Kidney (tissue), 13 donors: ENCODE measurements at regions not wholly inside any gene's neighbourhood (a gene's known extent, or its start where the extent isn't known, plus 50 kb on each side); places are given as distances from the start of the nearest gene placed in this dataset.

ENCODE experiments used
- DNase-seq, 5 donors: peaks; one replicate each; pipeline ENCODE4 v3.0.0-alpha.2; 2013 to 2020
- FAIRE-seq: peaks from 2 replicates; lab custom pipeline; 2012; peaks lifted over from hg19 to GRCh38; lab: Jason Lieb, UNC
- H3K27ac ChIP-seq, 2 donors: one replicate each; pipeline ENCODE4 v1.7.0; 2013; ENCODE audit warnings: low read depth in 2 of 2, low read length in 2 of 2, inconsistent platforms in 1 of 2
- H3K27me3 ChIP-seq: one replicate; pipeline ENCODE4 v1.7.1; 2013; ENCODE audit warnings: low read length, inconsistent platforms; ENCODE audit not compliant: control insufficient read depth, insufficient read depth
- H3K36me3 ChIP-seq, 3 donors: one replicate each; pipeline versions ENCODE4 v1.7.0 to v1.7.1; 2013; ENCODE audit warnings: low read length in 3 of 3, control low read depth in 1 of 3, inconsistent platforms in 1 of 3; ENCODE audit not compliant: insufficient read depth in 3 of 3, control insufficient read depth in 2 of 3
- H3K4me1 ChIP-seq, 3 donors: one replicate each; pipeline versions ENCODE4 v1.7.0 to v1.7.1; 2013; ENCODE audit warnings: low read length in 3 of 3, inconsistent platforms in 1 of 3, low read depth in 1 of 3; ENCODE audit not compliant: control insufficient read depth in 2 of 3, insufficient read depth in 2 of 3
- H3K4me3 ChIP-seq, 3 donors: one replicate each; pipeline versions ENCODE4 v1.7.0 to v1.8.1; 2013; ENCODE audit warnings: low read length in 3 of 3, control low read depth in 1 of 3, inconsistent platforms in 1 of 3
- H3K9ac ChIP-seq, 3 donors: one replicate each; pipeline versions ENCODE4 v1.7.0 to v1.7.1; 2013; ENCODE audit warnings: low read length in 3 of 3, control low read depth in 1 of 3, inconsistent platforms in 1 of 3
- H3K9me3 ChIP-seq, 3 donors: one replicate each; pipeline versions ENCODE4 v1.7.0 to v1.7.1; 2013; ENCODE audit warnings: low read length in 3 of 3, control low read depth in 1 of 3, inconsistent platforms in 1 of 3; ENCODE audit not compliant: control insufficient read depth in 2 of 3, insufficient read depth in 1 of 3
- intact Hi-C: fragments of 100-400 bp; cut with DNase I; formaldehyde crosslinking; loops from one replicate; pipeline ENCODE4 v1.11.1; 2022
- TF ChIP-seq, protein P1 (sequence below): IDR thresholded peaks from 3 replicates; pipeline ENCODE4 v1.5.1; 2012; ENCODE audit warnings: mild to moderate bottlenecking, moderate library complexity, borderline replicate concordance; ENCODE audit not compliant: insufficient read depth; ENCODE audit errors: extremely low read depth
- donor health status: control.
- donor health status: control.
- donor health status: control.
- donor health status: control.
- donor health status: control.
- donor health status: DM: yes; HTN: yes; CAD: no.
- donor health status: Normal renal cell carcinoma (clear cell type).

DNA sequence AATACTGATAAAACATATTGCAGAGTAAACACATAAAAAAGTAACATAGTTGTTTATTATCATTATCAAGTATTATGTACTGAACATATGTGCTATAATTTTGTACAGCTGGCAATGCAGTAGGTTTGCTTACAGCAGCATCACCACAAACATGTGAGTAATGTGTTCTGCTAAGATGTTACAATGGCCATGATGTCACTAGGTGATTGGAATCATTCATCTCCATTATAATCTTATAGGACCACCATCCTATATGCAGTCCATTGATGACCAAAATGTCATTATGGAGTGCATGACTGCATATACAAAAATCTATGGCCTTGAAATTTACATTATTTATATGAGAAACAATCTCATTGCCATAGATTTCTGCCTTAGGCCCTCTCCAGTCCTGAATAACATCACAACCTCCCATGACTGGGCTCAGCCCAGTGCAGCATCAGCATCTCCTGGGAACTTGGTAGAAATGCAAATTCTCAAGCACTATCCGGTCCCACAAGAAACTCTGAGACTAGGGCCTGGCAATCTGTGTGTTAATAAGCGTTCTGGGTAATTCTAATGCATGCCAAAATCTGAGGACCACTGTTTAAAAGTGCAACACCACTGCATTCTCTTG, 352.0 kb upstream of the MARCKS start:
- no peak overlapping the region for H3K27ac ChIP-seq
- no peak overlapping the region for H3K9ac ChIP-seq
- no peaks in the 10 kb centered on the region for H3K9me3 ChIP-seq
- FAIRE-seq, result no peak
- no peak for DNase-seq
- TF ChIP-seq, protein P1, sequence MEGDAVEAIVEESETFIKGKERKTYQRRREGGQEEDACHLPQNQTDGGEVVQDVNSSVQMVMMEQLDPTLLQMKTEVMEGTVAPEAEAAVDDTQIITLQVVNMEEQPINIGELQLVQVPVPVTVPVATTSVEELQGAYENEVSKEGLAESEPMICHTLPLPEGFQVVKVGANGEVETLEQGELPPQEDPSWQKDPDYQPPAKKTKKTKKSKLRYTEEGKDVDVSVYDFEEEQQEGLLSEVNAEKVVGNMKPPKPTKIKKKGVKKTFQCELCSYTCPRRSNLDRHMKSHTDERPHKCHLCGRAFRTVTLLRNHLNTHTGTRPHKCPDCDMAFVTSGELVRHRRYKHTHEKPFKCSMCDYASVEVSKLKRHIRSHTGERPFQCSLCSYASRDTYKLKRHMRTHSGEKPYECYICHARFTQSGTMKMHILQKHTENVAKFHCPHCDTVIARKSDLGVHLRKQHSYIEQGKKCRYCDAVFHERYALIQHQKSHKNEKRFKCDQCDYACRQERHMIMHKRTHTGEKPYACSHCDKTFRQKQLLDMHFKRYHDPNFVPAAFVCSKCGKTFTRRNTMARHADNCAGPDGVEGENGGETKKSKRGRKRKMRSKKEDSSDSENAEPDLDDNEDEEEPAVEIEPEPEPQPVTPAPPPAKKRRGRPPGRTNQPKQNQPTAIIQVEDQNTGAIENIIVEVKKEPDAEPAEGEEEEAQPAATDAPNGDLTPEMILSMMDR, result no peak
- H3K27me3 ChIP-seq, result no peaks in the 10 kb centered on the region
- H3K36me3 ChIP-seq, result no peaks in the 10 kb centered on the region
- no peaks in the 10 kb centered on the region for H3K4me1 ChIP-seq
- H3K4me3 ChIP-seq, result no peak overlapping the region
- intact Hi-C loops, result no loop called here

DNA sequence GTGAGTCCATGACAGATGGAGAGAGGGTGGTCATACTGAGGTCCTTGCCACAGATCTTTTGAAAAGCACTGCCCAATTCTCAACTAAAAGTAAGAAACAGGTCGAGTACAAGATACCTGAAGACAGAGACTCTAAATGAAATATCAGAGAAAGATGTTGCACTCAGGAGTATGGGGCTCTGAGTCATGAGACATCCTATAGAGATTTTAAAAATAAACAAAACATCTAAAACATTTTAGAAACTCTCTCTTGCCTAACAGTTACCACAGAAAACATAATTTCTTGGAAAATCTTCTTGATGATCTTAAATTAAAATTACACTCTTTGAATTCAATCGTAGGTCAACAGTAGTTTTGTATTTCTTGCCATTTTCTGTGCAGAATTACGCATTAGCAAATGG, 348.9 kb upstream of the MARCKS start:
- TF ChIP-seq, protein P1, result no peak
- H3K36me3 ChIP-seq, result no peaks in the 10 kb centered on the region
- no peak overlapping the region for H3K4me3 ChIP-seq
- DNase-seq, result no peak
- H3K27ac ChIP-seq, result no peak overlapping the region
- intact Hi-C loops, result no loop called here
- no peaks in the 10 kb centered on the region for H3K27me3 ChIP-seq
- no peak for FAIRE-seq
- no peak overlapping the region for H3K9ac ChIP-seq
- no peaks in the 10 kb centered on the region for H3K4me1 ChIP-seq
- no peaks in the 10 kb centered on the region for H3K9me3 ChIP-seq

DNA sequence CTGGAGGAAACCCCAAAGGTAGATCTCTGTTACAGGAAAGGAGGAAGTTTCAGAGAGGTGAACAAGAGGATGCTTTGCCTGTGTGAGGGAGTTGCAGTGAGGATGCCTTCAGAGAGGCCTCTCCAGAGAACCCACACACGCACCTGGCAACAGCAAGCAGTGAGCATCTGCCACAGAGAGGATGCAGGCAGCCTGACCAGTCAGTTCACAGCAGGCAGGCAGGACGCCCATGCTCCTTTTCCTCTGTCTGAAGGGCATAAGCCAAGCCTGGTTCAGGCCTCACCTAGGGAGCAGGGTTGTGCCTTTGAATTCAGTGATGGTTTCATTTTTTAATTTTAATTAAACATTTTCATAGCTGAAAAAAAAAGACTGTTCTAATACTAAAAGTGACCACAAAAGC, 346.0 kb upstream of the MARCKS start:
- no peak for FAIRE-seq
- no peak overlapping the region for H3K4me3 ChIP-seq
- no peak overlapping the region for H3K9ac ChIP-seq
- TF ChIP-seq, protein P1, result no peak
- intact Hi-C loops, result no loop called here
- H3K36me3 ChIP-seq, result no peaks in the 10 kb centered on the region
- H3K27ac ChIP-seq, result no peak overlapping the region
- no peak for DNase-seq
- no peaks in the 10 kb centered on the region for H3K27me3 ChIP-seq
- H3K9me3 ChIP-seq, result no peaks in the 10 kb centered on the region
- H3K4me1 ChIP-seq, result no peaks in the 10 kb centered on the region

DNA sequence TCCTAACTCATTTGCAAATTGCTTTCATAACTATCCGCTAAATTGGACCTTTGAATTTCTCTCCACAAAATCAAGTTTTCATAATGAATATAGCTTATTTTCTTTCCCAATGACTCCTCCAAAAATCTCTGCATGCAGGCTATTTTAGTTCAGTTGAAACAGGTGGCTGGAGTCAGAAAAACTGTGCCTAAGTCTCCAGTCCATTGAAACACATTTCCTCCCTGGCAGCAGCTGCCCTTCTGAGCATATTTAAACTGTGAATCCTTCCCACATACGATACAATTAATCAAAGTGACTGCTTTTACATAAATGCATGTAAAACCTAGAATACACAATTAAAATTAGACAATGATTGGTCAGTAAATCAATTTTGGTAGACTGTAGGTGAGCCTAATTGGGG, 344.6 kb upstream of the MARCKS start:
- Histone ChIP-seq H3K4me3 (no peak overlapping the region), H3K4me1 (no peaks in the 10 kb centered on the region), H3K9me3 (no peaks in the 10 kb centered on the region), H3K9ac (no peak overlapping the region), H3K27me3 (no peaks in the 10 kb centered on the region), H3K36me3 (no peaks in the 10 kb centered on the region), H3K27ac (no peak overlapping the region)
- TF ChIP-seq, protein P1, result no peak
- DNase-seq (no peak), FAIRE-seq (no peak)
- intact Hi-C loops, result no loop called here
